ENCODE measurements at regions not wholly inside any gene's neighbourhood (a gene's known extent, or its start where the extent isn't known, plus 50 kb on each side); places are given as distances from the start of the nearest gene placed in this dataset.

DNA sequence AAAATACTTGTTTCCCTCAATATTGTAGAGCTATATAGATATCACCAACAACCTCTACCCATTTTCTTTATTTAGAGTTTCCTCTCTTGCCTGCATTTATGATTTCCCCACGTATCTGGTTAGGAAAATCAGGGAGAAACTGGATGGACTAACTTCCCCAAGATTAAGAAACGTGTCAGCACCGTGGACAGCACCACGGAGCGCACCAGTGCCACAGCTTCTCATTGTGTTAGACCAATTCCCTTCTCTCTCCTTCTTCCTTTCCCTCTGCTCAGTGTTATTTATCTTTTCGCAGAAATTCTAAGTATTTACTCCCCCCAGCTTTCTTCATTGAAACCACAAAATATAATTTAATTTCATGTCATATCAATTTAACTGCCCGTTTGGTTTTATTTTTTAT lies 568.6 kb upstream of the BOD1L1 start:
- TF ChIP-seq, protein P1, sequence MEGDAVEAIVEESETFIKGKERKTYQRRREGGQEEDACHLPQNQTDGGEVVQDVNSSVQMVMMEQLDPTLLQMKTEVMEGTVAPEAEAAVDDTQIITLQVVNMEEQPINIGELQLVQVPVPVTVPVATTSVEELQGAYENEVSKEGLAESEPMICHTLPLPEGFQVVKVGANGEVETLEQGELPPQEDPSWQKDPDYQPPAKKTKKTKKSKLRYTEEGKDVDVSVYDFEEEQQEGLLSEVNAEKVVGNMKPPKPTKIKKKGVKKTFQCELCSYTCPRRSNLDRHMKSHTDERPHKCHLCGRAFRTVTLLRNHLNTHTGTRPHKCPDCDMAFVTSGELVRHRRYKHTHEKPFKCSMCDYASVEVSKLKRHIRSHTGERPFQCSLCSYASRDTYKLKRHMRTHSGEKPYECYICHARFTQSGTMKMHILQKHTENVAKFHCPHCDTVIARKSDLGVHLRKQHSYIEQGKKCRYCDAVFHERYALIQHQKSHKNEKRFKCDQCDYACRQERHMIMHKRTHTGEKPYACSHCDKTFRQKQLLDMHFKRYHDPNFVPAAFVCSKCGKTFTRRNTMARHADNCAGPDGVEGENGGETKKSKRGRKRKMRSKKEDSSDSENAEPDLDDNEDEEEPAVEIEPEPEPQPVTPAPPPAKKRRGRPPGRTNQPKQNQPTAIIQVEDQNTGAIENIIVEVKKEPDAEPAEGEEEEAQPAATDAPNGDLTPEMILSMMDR (IDR thresholded peaks at IDR 0.05; ENCODE audit: low read depth, low read length) = no peak
- ChIA-PET CTCF (no interaction called here), POLR2A (no interaction called here)
- H3K9me3 ChIP-seq (ENCODE audit: control insufficient read depth, insufficient read depth, low read length) = no peaks in the 10 kb centered on the region
- H3K27ac ChIP-seq (ENCODE audit: low read depth, low read length) = no peak overlapping the region
- H3K4me3 ChIP-seq (ENCODE audit: low read depth, low read length) = no peak overlapping the region
- H3K27me3 ChIP-seq (ENCODE audit: control insufficient read depth, insufficient read depth, low read length) = no peaks in the 10 kb centered on the region
- peak; percentile 49 for DNase-seq (ENCODE audit: low read depth, low spot score)

DNA sequence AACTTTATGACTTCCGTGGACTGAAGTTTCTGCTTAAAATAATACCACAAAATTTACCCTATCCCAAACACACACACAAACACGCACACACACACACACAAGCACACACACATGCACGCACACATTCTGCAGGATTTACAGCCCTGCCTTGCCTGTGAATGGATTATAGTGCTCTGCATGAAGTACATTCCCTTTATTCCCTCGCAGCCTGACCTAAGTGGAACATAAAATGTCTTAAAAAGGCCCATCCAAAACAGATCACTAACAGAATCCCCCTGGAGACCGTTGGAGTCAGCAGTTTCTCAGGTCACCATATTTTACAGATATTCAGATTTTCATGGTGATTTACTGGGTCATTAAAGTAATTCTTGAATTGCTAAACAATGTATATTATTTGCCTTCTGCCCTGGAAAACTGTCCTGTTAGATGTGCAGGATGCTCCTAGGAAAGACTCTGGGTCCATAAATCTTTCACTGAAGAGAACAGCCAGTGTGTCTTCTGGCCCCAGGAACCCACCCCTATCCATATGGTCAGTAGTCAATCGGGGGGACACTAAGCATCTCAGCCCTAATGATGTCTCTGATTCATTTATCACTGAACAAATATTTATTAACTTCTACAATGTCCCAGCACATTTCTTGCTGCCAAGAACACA lies 587.7 kb upstream of the BOD1L1 start:
- CTCF ChIA-PET = interaction anchor here (0.6 kb wide), 1 partner anchor 204 kb away, joined by 7 read pairs; no protein-coding TSS in a partner anchor
- Histone ChIP-seq H3K9me3 (ENCODE audit: control insufficient read depth, insufficient read depth, low read length) (peaks cover 3% of the 10 kb centered on the region; the same call in 1 of the 2 replicates), H3K27me3 (ENCODE audit: control insufficient read depth, insufficient read depth, low read length) (no peaks in the 10 kb centered on the region), H3K27ac (ENCODE audit: low read depth, low read length) (no peak overlapping the region), H3K4me3 (ENCODE audit: low read depth, low read length) (no peak overlapping the region)
- POLR2A ChIA-PET = no interaction called here
- TF ChIP-seq, protein P1 (IDR thresholded peaks at IDR 0.05; ENCODE audit: low read depth, low read length) = no peak
- DNase-seq (ENCODE audit: low read depth, low spot score) = no peak

DNA sequence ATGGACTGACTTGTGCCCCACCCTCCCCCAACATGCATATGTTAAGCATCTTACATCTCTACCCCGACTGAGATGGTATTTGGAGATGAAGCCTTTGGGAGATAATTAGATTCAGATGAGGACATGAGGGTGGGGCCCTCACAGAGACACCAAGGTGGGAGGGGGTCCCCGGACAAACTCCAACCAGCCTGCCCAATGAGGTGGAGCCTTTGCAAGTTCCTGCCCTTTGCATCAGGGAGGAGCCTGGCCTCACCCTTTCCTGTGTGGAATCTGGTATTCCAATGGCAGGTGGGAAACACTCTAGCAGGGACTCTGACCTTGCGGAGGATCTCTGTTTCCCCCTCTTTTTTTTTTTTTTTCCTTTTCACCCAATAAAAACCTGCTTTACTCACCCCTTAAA lies 589.9 kb upstream of the BOD1L1 start:
- TF ChIP-seq, protein P1 (IDR thresholded peaks at IDR 0.05; ENCODE audit: low read depth, low read length) = no peak
- no peak overlapping the region for H3K27ac ChIP-seq (ENCODE audit: low read depth, low read length)
- ChIA-PET CTCF (no interaction called here), POLR2A (no interaction called here)
- no peak overlapping the region for H3K4me3 ChIP-seq (ENCODE audit: low read depth, low read length)
- DNase-seq (ENCODE audit: low read depth, low spot score) = no peak
- peaks cover 3% of the 10 kb centered on the region; the same call in 1 of the 2 replicates for H3K9me3 ChIP-seq (ENCODE audit: control insufficient read depth, insufficient read depth, low read length)
- H3K27me3 ChIP-seq (ENCODE audit: control insufficient read depth, insufficient read depth, low read length) = no peaks in the 10 kb centered on the region

DNA sequence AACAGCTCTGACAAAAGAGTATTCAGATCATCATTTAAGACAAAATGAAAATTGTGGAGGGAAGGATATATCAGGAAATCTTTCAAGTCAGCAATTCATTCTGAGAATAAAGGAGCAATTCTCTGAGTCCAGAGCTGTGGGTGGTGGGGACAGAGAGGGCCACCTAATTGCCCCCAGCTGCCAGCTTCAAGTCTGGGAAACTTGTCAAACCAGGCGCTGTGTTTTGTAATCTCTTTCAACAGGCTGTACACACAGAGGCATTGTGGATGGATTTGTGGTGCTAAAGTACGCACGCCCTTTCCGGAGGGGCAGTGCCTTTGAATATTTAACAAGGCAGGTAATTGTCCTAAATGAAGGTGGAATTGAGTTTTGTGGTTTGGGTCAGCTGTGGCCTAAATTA lies 591.1 kb upstream of the BOD1L1 start:
- H3K27ac ChIP-seq (ENCODE audit: low read depth, low read length) = no peak overlapping the region
- ChIA-PET CTCF (no interaction called here), POLR2A (no interaction called here)
- H3K4me3 ChIP-seq (ENCODE audit: low read depth, low read length) = no peak overlapping the region
- DNase-seq (ENCODE audit: low read depth, low spot score) = no peak
- TF ChIP-seq, protein P1 (IDR thresholded peaks at IDR 0.05; ENCODE audit: low read depth, low read length) = no peak
- no peaks in the 10 kb centered on the region for H3K27me3 ChIP-seq (ENCODE audit: control insufficient read depth, insufficient read depth, low read length)
- no peaks in the 10 kb centered on the region for H3K9me3 ChIP-seq (ENCODE audit: control insufficient read depth, insufficient read depth, low read length)

DNA sequence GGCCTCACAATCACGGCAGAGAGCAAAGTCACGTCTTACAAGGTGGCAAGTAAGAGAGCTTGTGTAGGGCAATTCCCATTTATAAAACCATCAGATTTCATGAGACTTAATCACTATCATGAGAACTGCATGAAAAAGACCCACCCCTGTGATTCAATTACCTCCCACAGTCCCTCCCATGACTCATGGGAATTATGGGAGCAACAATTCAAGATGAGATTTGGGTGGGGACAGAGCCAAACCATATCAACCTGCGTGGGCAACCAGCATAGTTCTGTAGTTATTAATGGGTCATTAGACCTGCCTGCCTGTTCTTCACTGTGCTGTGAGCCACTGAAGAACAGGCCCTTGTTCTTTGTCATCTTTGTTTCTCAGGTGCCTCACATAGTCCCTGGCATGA lies 593.7 kb upstream of the BOD1L1 start:
- DNase-seq (ENCODE audit: low read depth, low spot score) = no peak
- H3K9me3 ChIP-seq (ENCODE audit: control insufficient read depth, insufficient read depth, low read length) = no peaks in the 10 kb centered on the region
- ChIA-PET CTCF (no interaction called here), POLR2A (no interaction called here)
- no peak overlapping the region for H3K27ac ChIP-seq (ENCODE audit: low read depth, low read length)
- H3K27me3 ChIP-seq (ENCODE audit: control insufficient read depth, insufficient read depth, low read length) = no peaks in the 10 kb centered on the region
- H3K4me3 ChIP-seq (ENCODE audit: low read depth, low read length) = no peak overlapping the region
- TF ChIP-seq, protein P1 (IDR thresholded peaks at IDR 0.05; ENCODE audit: low read depth, low read length) = no peak
